GM23338 (cell line): ENCODE measurements at regions not wholly inside any gene's neighbourhood (a gene's known extent, or its start where the extent isn't known, plus 50 kb on each side); places are given as distances from the start of the nearest gene placed in this dataset.

ENCODE experiments used
- CREB1 ChIP-seq: fragments of 250-450 bp; sonication (Bioruptor Pico); IDR thresholded peaks from 2 replicates; pipeline ENCODE4 v1.5.0; 2020; ENCODE audit warnings: low read depth, mild to moderate bottlenecking, moderate library complexity
- EZH2 ChIP-seq: fragments of 200-600 bp; sonication (generic); IDR thresholded peaks from one replicate; pipeline ENCODE4 v1.8.0; 2017; ENCODE audit warnings: antibody characterized with exemption, mild to moderate bottlenecking, low read depth; ENCODE audit not compliant: unreplicated experiment
- EZH2phosphoT487 ChIP-seq: fragments of 200-600 bp; sonication (generic); IDR thresholded peaks from one replicate; pipeline ENCODE4 v1.8.1; 2018; ENCODE audit warnings: antibody characterized with exemption; ENCODE audit not compliant: unreplicated experiment
- POLR2AphosphoS5 ChIP-seq: IDR thresholded peaks from 2 replicates; pipeline ENCODE4 v1.6.1; 2016; ENCODE audit warnings: antibody characterized with exemption, low read depth
- ZNF114 ChIP-seq: fragments of 250-450 bp; sonication (Bioruptor Pico); IDR thresholded peaks from 2 replicates; pipeline ENCODE4 v1.5.0; 2020; ENCODE audit warnings: mild to moderate bottlenecking, moderate library complexity
- TF ChIP-seq, protein P1 (sequence below), 2 experiments: fragments of 200-600 bp in 1 of 2; sonication (generic) in 1 of 2; conservative IDR thresholded peaks; 2 replicates each; pipeline versions ENCODE4 v1.5.1 to v1.6.1; 2016 to 2017; ENCODE audit warnings: antibody characterized with exemption in 2 of 2, low read depth in 2 of 2, mild to moderate bottlenecking in 2 of 2, moderate library complexity in 1 of 2

DNA sequence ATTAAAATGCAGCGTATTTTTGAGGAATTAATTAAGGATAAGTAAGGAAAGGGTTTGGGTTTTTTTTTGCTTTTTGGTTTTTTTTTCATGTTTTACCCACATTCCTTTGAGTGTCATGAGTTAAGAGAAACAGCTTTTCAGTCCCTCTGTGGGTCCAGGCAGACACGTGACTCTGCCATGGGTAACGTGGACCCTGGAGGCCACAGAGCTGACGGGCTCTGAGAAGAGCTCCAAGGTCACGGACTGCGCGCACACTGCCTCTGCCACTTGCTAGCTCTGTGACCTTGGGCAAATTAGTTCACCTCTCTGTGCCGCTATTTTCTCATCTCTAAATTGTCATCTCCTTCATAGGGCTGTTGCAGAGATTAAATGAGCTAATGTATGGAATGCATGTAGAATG lies 588.2 kb upstream of the CDH11 start:
- no peak for TF ChIP-seq ZNF114 (CRISPR knock-in tag)
- TF ChIP-seq EZH2, result no peak
- TF ChIP-seq EZH2phosphoT487, result no peak
- TF ChIP-seq, protein P1, sequence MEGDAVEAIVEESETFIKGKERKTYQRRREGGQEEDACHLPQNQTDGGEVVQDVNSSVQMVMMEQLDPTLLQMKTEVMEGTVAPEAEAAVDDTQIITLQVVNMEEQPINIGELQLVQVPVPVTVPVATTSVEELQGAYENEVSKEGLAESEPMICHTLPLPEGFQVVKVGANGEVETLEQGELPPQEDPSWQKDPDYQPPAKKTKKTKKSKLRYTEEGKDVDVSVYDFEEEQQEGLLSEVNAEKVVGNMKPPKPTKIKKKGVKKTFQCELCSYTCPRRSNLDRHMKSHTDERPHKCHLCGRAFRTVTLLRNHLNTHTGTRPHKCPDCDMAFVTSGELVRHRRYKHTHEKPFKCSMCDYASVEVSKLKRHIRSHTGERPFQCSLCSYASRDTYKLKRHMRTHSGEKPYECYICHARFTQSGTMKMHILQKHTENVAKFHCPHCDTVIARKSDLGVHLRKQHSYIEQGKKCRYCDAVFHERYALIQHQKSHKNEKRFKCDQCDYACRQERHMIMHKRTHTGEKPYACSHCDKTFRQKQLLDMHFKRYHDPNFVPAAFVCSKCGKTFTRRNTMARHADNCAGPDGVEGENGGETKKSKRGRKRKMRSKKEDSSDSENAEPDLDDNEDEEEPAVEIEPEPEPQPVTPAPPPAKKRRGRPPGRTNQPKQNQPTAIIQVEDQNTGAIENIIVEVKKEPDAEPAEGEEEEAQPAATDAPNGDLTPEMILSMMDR (conservative IDR thresholded peaks at IDR 0.05; ENCODE audit: low read depth in 2 of 2), result no peak
- TF ChIP-seq POLR2AphosphoS5, result no peak
- no peak for TF ChIP-seq CREB1
